Ovary (tissue), 7 donors: ENCODE measurements at regions not wholly inside any gene's neighbourhood (a gene's known extent, or its start where the extent isn't known, plus 50 kb on each side); places are given as distances from the start of the nearest gene placed in this dataset.
"Not testable (repeated sequence)": the region's sequence is repeated elsewhere in the genome, so short reads cannot be mapped to it uniquely, and the experiment has no call there.

Source experiments
- DNase-seq, 5 donors: peaks; one replicate each; pipeline ENCODE4 v3.0.0-alpha.2; 2019 to 2020
- H3K27ac ChIP-seq, 2 donors: fragments of 200-600 bp; one replicate each; pipeline versions ENCODE4 v1.5.1 to v1.8.0; 2019 to 2022
- H3K27me3 ChIP-seq: fragments of 200-600 bp; one replicate; pipeline ENCODE4 v1.8.0; 2022
- H3K36me3 ChIP-seq: fragments of 200-600 bp; sonication (generic); one replicate; pipeline ENCODE4 v1.5.1; 2019
- H3K4me1 ChIP-seq: one replicate; pipeline ENCODE4 v1.8.1; 2013; ENCODE audit warnings: mild to moderate bottlenecking, moderate library complexity; ENCODE audit not compliant: insufficient read depth
- H3K4me3 ChIP-seq: fragments of 200-600 bp; sonication (generic); one replicate; pipeline ENCODE4 v1.5.1; 2017
- H3K9me3 ChIP-seq, 2 donors: fragments of 200-600 bp in 1 of 2; sonication (generic) in 1 of 2; one replicate each; pipeline versions ENCODE4 v1.5.1 to v1.8.1; 2013 to 2019; ENCODE audit warnings: mild to moderate bottlenecking in 1 of 2, moderate library complexity in 1 of 2
- EP300 ChIP-seq: sonication (generic); formaldehyde crosslinking; IDR thresholded peaks from one replicate; pipeline ENCODE4 v1.6.1; 2017; ENCODE audit warnings: antibody characterized with exemption
- POLR2A ChIP-seq: fragments of 450-650 bp; IDR thresholded peaks from one replicate; pipeline ENCODE4 v1.6.1; 2017; ENCODE audit warnings: antibody characterized with exemption, mild to moderate bottlenecking, moderate library complexity
- WGBS, 3 donors: extraction: QIAGEN DNeasy Blood & Tissue Kit in 1 of 3; methylation state at CpG; one replicate each; pipeline versions ENCODE4 v1.1.5 to v1.1.7; 2013 to 2017; 5-methylcytosine and 5-hydroxymethylcytosine counted together
- intact Hi-C, 4 donors: fragments of 100-400 bp; cut with DNase I; formaldehyde crosslinking; loops; one replicate each; pipeline versions ENCODE4 v1.11.0 to v1.15.1; 2022 to 2023
- TF ChIP-seq, protein P1 (sequence below), 3 donors: fragments of 450-650 bp in 2 of 3; fragments of 200-600 bp in 1 of 3; IDR thresholded peaks; one replicate each; pipeline versions ENCODE4 v1.5.1 to v1.8.0; 2016 to 2022; ENCODE audit warnings: antibody characterized with exemption in 3 of 3, mild to moderate bottlenecking in 1 of 3
- donor health status: DM: no; HTN: no; CAD: no; lungs with moderate emphysema.
- donor health status: DM: no; HTN: no; CAD: no.
- donor health status: Bipolar disorder and iron deficiency.
- donor health status: DM: no; HTN: no; CAD: no.
- donor health status: DM: yes; HTN: yes; CAD: no.

DNA sequence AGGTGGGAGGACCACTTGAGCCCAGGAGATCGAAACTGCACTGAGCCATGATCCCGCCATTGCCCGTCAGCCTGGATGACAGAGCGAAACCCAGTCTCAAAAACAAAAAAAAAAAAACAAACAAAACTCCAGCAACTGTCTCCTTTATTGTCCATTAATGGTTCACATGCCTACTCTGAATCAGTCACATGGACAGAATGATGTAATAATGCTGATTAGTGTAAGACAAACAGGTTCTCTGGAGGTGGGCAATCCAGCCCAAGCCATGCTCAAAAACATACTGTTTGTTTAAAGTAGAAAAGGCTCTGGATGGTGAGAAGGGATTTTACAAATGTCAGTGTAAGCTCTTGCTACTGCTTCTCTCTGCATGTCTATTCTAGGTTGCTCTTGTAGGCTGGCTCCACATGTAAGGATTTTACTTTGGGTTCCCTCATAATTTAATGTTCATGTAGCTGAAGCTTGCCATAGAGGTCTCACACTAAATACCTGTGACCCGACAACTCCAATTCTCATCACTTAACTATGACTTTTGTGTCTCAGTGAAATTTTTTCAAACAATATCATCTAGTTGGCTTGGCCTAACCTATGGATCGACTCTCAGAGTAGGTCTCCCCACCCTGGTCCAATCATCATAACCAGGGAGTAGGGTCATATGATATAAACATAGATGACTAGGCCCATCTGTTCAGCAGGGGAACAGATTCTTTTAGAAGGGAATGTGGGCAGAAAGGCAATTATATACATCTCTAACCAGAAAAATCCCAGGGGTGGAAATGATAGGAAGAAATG lies 83.9 kb upstream of the SLC39A10 start:
- no peak for TF ChIP-seq POLR2A
- TF ChIP-seq, protein P1, sequence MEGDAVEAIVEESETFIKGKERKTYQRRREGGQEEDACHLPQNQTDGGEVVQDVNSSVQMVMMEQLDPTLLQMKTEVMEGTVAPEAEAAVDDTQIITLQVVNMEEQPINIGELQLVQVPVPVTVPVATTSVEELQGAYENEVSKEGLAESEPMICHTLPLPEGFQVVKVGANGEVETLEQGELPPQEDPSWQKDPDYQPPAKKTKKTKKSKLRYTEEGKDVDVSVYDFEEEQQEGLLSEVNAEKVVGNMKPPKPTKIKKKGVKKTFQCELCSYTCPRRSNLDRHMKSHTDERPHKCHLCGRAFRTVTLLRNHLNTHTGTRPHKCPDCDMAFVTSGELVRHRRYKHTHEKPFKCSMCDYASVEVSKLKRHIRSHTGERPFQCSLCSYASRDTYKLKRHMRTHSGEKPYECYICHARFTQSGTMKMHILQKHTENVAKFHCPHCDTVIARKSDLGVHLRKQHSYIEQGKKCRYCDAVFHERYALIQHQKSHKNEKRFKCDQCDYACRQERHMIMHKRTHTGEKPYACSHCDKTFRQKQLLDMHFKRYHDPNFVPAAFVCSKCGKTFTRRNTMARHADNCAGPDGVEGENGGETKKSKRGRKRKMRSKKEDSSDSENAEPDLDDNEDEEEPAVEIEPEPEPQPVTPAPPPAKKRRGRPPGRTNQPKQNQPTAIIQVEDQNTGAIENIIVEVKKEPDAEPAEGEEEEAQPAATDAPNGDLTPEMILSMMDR (IDR thresholded peaks at IDR 0.05) = no peak
- TF ChIP-seq EP300 = no peak
- intact Hi-C loops = no loop called here
- H3K36me3 ChIP-seq = no peaks in the 10 kb centered on the region
- H3K9me3 ChIP-seq = no peaks in the 10 kb centered on the region
- no peaks in the 10 kb centered on the region for H3K27me3 ChIP-seq
- no peaks in the 10 kb centered on the region for H3K4me1 ChIP-seq
- no peak overlapping the region for H3K4me3 ChIP-seq
- 93 to 95% (median 93%) methylated on average over 6 of the region's 6 CpGs for WGBS, 3 donors
- no peak overlapping the region for H3K27ac ChIP-seq
- DNase-seq = no peak

GRCh38 chr2:195570329-195570728 lies 86.7 kb upstream of the SLC39A10 start:
- H3K4me1 ChIP-seq = no peaks in the 10 kb centered on the region
- no peak for DNase-seq
- intact Hi-C loops = no loop called here
- no peaks in the 10 kb centered on the region for H3K36me3 ChIP-seq
- no peaks in the 10 kb centered on the region for H3K27me3 ChIP-seq
- WGBS, 3 donors = 74 to 84% (median 84%) methylated on average over 2 of the region's 2 CpGs
- TF ChIP-seq EP300 (no peak), POLR2A (no peak)
- TF ChIP-seq, protein P1 (IDR thresholded peaks at IDR 0.05) = no peak
- H3K27ac ChIP-seq = no peak overlapping the region
- H3K9me3 ChIP-seq = no peaks in the 10 kb centered on the region
- H3K4me3 ChIP-seq = no peak overlapping the region

- Histone ChIP-seq H3K27ac (no peak overlapping the region), H3K4me1 (no peaks in the 10 kb centered on the region), H3K27me3 (no peaks in the 10 kb centered on the region), H3K4me3 (no peak overlapping the region), H3K9me3 (no peaks in the 10 kb centered on the region), H3K36me3 (no peaks in the 10 kb centered on the region)
- DNase-seq = no peak
- intact Hi-C loops = no loop called here
- TF ChIP-seq POLR2A (no peak), EP300 (no peak)
- TF ChIP-seq, protein P1 (IDR thresholded peaks at IDR 0.05) = no peak
- WGBS, 3 donors = 93 to 94% (median 94%) methylated on average over 3 of the region's 3 CpGs
Observed at GRCh38 chr2:195569255-195569654, 87.8 kb upstream of the SLC39A10 start.

DNA sequence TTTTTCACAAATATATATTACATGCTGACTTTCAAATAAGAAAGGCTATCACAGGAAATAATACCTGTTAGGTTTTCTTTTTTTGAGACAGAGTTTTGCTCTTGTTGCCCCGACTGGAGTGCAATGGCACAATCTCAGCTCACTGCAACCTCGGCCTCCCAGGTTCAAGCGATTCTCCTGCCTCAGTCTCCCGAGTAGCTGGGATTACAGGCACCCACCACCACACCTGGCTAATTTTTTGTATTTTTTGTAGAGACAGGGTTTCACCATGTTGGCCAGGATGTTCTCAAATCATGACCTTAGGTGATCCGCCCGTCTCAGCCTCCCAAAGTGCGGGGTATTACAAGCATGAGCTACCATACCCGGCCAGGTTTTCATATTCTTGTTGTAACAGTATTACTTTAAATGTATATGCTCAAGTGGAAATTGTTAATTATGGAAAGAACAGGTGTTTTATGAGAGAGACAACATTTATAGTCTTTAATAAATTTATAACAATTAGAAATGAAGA lies 92.3 kb upstream of the SLC39A10 start:
- H3K36me3 ChIP-seq, H3K4me1 ChIP-seq, DNase-seq, H3K27me3 ChIP-seq, H3K4me3 ChIP-seq, intact Hi-C loops, H3K27ac ChIP-seq, H3K9me3 ChIP-seq: not testable (repeated sequence)
- WGBS, 3 donors = 95 to 96% (median 95%) methylated on average over 8 of the region's 8 CpGs

DNA sequence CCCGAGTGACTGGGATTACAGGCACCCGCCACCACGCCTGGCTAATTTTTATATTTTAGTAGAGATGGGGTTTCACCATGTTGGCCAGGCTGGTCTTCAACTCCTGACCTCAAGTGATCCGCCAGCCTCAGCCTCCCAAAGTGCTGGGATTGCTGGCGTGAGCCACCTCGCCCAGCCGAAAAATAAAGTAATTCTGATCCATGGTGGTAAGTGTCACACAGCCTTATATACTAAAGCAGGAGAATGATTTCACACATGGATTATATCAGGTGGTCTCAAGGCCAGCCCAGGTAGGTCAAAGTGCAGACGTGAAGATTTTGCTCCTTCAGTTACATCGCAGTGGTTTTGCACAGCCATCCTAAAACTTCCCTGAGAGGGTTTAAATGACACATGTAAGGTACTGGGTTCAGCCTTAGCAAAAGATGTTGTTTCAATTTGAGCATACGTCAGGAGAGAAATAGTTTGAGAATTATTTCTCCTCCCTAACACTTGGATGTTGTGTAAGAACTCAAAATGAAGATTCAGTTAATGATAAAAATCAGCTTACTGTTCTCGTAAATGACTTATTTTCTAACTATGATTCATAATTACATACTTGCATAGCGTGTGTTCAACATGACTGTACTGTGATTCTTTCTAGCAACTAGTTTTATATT lies 93.0 kb upstream of the SLC39A10 start:
- Histone ChIP-seq H3K36me3 (no peaks in the 10 kb centered on the region), H3K9me3 (no peaks in the 10 kb centered on the region), H3K4me3 (no peak overlapping the region), H3K27ac (no peak overlapping the region), H3K4me1 (no peaks in the 10 kb centered on the region), H3K27me3 (no peaks in the 10 kb centered on the region)
- TF ChIP-seq, protein P1 (IDR thresholded peaks at IDR 0.05) = no peak
- no peak for TF ChIP-seq POLR2A
- no peak for TF ChIP-seq EP300
- DNase-seq = no peak
- intact Hi-C loops = no loop called here
- 88 to 90% (median 89%) methylated on average over 12 of the region's 12 CpGs for WGBS, 3 donors
